Astrocyte of the spinal cord (primary cell): ENCODE measurements at regions not wholly inside any gene's neighbourhood (a gene's known extent, or its start where the extent isn't known, plus 50 kb on each side); places are given as distances from the start of the nearest gene placed in this dataset.
"Not testable (repeated sequence)": the region's sequence is repeated elsewhere in the genome, so short reads cannot be mapped to it uniquely, and the experiment has no call there.

Experiments used
- DNase-seq: peaks from one replicate; pipeline ENCODE4 v3.0.0; 2011; ENCODE audit warnings: low read depth, low spot score
- H3K4me3 ChIP-seq: 2 replicates; pipeline ENCODE4 v1.5.1; 2011; ENCODE audit warnings: low read depth, mild to moderate bottlenecking, low read length, moderate library complexity
- in situ Hi-C: cut with HindIII; loops from 2 replicates; pipeline ENCODE4 v1.10.0; 2017; ENCODE audit warnings: low sequenced_read_pairs
- TF ChIP-seq, protein P1 (sequence below): IDR thresholded peaks from 2 replicates; pipeline ENCODE4 v1.5.1; 2012; ENCODE audit warnings: low read depth, mild to moderate bottlenecking, low read length, inconsistent platforms

DNA sequence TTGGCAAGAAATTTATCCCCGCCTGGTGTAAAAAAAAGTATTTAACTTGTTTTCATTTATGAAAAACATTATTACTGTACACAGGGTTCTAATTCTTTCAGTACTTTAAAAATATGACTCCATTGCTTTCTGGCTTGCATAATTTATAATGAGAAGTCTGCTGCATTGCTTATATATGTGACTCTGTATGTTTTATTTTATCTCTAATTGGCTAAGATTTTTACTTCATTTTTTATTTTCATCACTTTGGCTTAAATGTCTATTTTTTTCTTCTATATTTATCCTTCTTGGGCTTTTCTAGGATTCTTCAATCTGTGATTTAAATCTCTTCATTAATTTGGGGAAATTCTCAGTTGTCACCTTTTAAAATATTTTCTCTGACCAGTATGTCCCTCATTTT lies 636.6 kb upstream of the NR2F2 start:
- TF ChIP-seq, protein P1, sequence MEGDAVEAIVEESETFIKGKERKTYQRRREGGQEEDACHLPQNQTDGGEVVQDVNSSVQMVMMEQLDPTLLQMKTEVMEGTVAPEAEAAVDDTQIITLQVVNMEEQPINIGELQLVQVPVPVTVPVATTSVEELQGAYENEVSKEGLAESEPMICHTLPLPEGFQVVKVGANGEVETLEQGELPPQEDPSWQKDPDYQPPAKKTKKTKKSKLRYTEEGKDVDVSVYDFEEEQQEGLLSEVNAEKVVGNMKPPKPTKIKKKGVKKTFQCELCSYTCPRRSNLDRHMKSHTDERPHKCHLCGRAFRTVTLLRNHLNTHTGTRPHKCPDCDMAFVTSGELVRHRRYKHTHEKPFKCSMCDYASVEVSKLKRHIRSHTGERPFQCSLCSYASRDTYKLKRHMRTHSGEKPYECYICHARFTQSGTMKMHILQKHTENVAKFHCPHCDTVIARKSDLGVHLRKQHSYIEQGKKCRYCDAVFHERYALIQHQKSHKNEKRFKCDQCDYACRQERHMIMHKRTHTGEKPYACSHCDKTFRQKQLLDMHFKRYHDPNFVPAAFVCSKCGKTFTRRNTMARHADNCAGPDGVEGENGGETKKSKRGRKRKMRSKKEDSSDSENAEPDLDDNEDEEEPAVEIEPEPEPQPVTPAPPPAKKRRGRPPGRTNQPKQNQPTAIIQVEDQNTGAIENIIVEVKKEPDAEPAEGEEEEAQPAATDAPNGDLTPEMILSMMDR = no peak
- no peak overlapping the region for H3K4me3 ChIP-seq
- in situ Hi-C loops = no loop called here
- peak; percentile 31 for DNase-seq

DNA sequence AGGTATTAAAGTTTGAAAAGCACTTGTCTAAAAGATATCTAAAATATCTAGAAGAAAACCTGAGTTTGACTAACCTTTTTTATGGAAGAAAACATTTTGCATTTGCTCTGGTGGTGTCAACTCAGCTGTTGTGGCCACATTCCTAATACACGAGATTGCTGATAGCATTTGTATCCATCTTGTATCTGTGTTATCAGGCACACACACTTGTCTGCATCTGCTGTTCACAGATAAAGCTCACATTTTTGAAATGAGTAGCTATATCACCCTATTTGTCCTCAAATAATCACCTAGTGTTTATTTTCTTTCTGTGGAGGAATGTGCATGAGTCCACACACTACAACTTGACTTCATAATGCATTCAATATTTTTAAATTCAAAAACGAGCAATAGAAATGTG lies 632.3 kb upstream of the NR2F2 start:
- DNase-seq = no peak
- in situ Hi-C loops = no loop called here
- no peak overlapping the region for H3K4me3 ChIP-seq
- TF ChIP-seq, protein P1 = no peak

DNA sequence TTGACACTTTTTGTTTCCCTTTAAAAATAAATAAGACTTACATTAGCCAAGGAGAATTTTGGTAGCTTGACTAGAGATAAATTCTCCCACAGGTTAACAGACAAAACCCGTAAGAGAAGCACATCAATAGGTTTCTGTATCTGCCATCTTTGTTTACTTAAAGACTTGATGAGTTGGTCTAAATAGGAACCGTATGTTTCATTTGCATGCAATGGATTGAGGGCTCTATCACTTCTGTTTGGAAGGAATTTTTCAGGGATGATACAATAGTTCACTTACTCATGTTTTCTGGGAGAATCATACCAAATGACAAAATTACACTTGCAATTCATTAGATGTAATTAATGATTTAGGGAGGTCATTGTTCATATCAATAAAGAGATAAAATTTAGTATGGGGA lies 631.5 kb upstream of the NR2F2 start:
- no peak overlapping the region for H3K4me3 ChIP-seq
- TF ChIP-seq, protein P1 = no peak
- in situ Hi-C loops = no loop called here
- no peak for DNase-seq

DNA sequence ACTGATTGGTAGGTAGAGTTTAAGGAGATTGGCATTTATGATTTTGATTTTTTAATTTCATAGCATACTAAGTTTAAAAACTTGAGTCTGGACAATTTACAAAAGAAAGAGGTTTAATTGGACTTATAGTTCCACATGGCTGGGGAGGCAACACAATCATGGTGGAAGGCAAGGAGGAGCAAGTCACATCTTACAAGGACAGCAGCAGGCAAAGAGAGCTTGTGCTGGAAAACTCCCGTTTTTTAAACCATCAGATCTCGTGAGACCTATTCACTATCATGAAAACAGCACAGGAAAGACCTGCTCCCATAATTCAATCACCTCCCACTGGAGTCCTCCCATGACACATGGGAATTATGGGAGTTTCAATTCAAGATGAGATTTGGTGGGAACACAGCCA lies 630.9 kb upstream of the NR2F2 start:
- in situ Hi-C loops = no loop called here
- TF ChIP-seq, protein P1 = no peak
- H3K4me3 ChIP-seq = no peak overlapping the region
- DNase-seq = no peak

DNA sequence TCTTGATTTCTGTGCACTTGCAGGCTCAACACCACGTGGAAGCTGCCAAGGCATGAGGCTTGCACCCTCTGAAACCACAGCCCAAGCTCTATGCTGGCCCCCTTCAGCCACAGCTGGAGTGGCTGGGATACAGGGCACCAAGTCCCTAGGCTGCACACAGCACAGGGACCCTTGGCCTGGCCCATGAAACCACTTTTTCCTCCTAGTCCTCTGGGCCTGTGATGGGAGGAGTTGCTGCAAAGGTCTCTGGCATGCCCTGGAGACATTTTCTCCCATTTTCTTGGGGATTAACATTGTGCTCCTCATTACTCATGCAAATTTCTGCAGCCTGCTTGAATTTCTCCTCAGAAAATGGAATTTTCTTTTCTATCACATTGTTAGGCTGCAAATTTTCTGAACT lies 629.8 kb upstream of the NR2F2 start:
- in situ Hi-C loops, DNase-seq, H3K4me3 ChIP-seq: not testable (repeated sequence)

DNA sequence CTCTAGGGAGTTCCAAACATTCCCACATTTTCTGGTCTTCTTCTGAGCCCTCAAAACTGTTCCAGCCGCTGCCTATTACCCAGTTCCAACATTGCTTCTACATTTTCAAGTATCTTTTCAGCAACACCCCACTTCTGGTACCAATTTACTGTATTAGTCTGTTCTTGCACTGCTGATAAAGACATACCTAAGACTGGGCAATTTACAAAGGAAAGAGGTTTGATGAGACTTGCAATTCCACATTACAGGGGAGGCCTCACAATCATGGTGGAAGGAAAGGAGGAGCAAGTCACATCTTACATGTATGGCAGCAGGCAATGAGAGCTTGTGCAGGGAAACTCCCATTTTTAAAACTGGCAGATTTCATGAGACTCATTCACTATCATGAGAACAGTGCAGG lies 629.1 kb upstream of the NR2F2 start:
- DNase-seq = no peak
- in situ Hi-C loops = no loop called here
- TF ChIP-seq, protein P1 = no peak
- H3K4me3 ChIP-seq = no peak overlapping the region

DNA sequence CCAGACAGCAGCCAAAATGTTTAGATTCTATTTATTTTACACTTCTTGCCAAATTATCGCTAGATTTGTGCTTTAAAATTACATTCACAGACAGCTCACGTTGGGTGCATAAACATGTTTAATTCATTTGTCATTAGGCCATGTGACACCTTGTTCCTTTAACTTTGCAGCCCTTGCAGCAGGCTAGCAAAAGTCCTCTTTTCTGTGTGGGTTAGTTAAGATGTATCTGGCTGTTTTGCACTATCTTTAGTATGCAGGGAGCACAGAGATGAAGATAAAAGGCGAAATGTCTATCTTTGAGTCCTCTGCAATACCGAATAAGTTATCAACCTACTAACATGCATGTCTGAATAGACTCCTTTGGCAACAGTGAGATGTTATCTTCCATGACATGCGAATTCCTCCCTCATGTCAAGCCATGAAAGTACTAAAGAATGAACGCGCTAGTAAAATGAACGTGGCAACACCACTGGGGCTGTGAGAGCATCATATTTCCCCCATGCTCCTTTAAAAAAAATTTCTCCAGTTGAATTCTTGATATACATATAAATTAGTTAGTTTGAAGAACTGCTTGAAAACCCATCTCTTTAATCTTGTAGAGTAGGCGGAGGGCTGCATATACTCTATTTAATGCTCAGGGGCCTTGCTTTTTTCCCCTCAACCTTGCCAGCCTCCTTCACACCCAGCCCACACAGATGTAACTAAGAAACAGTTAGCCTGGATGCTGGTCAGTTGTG lies 620.4 kb upstream of the NR2F2 start:
- in situ Hi-C loops = no loop called here
- DNase-seq = no peak
- H3K4me3 ChIP-seq = no peak overlapping the region
- TF ChIP-seq, protein P1 = no peak
